IMR-90 (cell line): ENCODE measurements at regions not wholly inside any gene's neighbourhood (a gene's known extent, or its start where the extent isn't known, plus 50 kb on each side); places are given as distances from the start of the nearest gene placed in this dataset.
"Not testable (repeated sequence)": the region's sequence is repeated elsewhere in the genome, so short reads cannot be mapped to it uniquely, and the experiment has no call there.

Source experiments
- ATAC-seq: fragments of 200-7000 bp; cut with Tn5 transposase; 2 replicates; pipeline ENCODE4 v1.9.1; 2020; ENCODE audit warnings: low read depth, mild to moderate bottlenecking, moderate library complexity
- BruUV-seq: library from RNA; stranded (reverse); fragments of 400-500 nt; replicated peaks from 2 replicates; lab custom pipeline; 2021; lab: Mats Ljungman, UMichigan
- CTCF ChIA-PET: fragments of 300-600 bp; formaldehyde crosslinking; extraction: SDS; loops from one replicate; lab custom pipeline; 2021; ENCODE audit warnings: antibody characterized with exemption; lab: Yijun Ruan, JAX
- POLR2A ChIA-PET: fragments of 300-600 bp; sonication (Branson Sonifier 250); formaldehyde crosslinking; loops from one replicate; lab custom pipeline; 2022; ENCODE audit warnings: antibody characterized with exemption; ENCODE audit not compliant: unreplicated experiment; lab: Charles Lee
- DNase-seq: peaks from one replicate; pipeline ENCODE4 v3.0.0; 2013
- H2AFZ ChIP-seq: replicated peaks from 2 replicates; pipeline ENCODE3; 2013; ENCODE audit warnings: low read length, mild to moderate bottlenecking; ENCODE audit not compliant: poor library complexity
- H2AK5ac ChIP-seq: 2 replicates; pipeline ENCODE4 v1.6.1; 2013; ENCODE audit warnings: low read depth, low read length, inconsistent platforms
- H2AK9ac ChIP-seq: replicated peaks from 2 replicates; pipeline ENCODE3; 2013; ENCODE audit warnings: mild to moderate bottlenecking, low read depth, low read length, moderate library complexity; ENCODE audit not compliant: poor library complexity
- H2BK120ac ChIP-seq: 2 replicates; pipeline ENCODE4 v1.6.1; 2013; ENCODE audit warnings: low read depth, low read length, inconsistent platforms
- H2BK15ac ChIP-seq: 3 replicates; pipeline ENCODE4 v1.6.1; 2013; ENCODE audit warnings: low read depth, low read length, inconsistent platforms
- H2BK20ac ChIP-seq: 2 replicates; pipeline ENCODE4 v1.6.1; 2013; ENCODE audit warnings: low read depth, mild to moderate bottlenecking, inconsistent platforms, low read length, moderate library complexity
- H2BK5ac ChIP-seq: 2 replicates; pipeline ENCODE4 v1.6.1; 2013; ENCODE audit warnings: mild to moderate bottlenecking, low read depth, low read length, inconsistent platforms; ENCODE audit not compliant: poor library complexity, severe bottlenecking
- H3K14ac ChIP-seq: replicated peaks from 2 replicates; pipeline ENCODE4 v1.6.1; 2013; ENCODE audit warnings: low read depth, low read length, inconsistent platforms
- H3K18ac ChIP-seq: 2 replicates; pipeline ENCODE4 v1.6.1; 2013; ENCODE audit warnings: low read depth, low read length, control low read depth
- H3K23ac ChIP-seq: 2 replicates; pipeline ENCODE4 v1.6.1; 2013; ENCODE audit warnings: low read depth, low read length, inconsistent platforms
- H3K27ac ChIP-seq: 2 replicates; pipeline ENCODE4 v1.5.1; 2013; ENCODE audit warnings: mild to moderate bottlenecking, control low read depth, low read length; ENCODE audit not compliant: insufficient read depth
- H3K27me3 ChIP-seq: 2 replicates; pipeline ENCODE4 v1.6.1; 2013; ENCODE audit warnings: low read length; ENCODE audit not compliant: control insufficient read depth, insufficient read depth
- H3K36me3 ChIP-seq: 2 replicates; pipeline ENCODE4 v1.6.1; 2013; ENCODE audit warnings: low read length, mixed read lengths; ENCODE audit not compliant: control insufficient read depth, insufficient read depth
- H3K4ac ChIP-seq: 2 replicates; pipeline ENCODE4 v1.6.1; 2013; ENCODE audit warnings: low read depth, low read length, inconsistent platforms
- H3K4me1 ChIP-seq: 2 replicates; pipeline ENCODE4 v1.6.1; 2013; ENCODE audit warnings: low read length, mixed read lengths; ENCODE audit not compliant: control insufficient read depth, insufficient read depth
- H3K4me2 ChIP-seq: 2 replicates; pipeline ENCODE4 v1.6.1; 2013; ENCODE audit warnings: low read depth, mild to moderate bottlenecking, control low read depth, low read length, moderate library complexity
- H3K4me3 ChIP-seq: 2 replicates; pipeline ENCODE4 v1.5.1; 2013; ENCODE audit warnings: low read depth, mild to moderate bottlenecking, control low read depth, low read length, moderate library complexity; ENCODE audit not compliant: insufficient read depth
- H3K56ac ChIP-seq: 2 replicates; pipeline ENCODE4 v1.6.1; 2013; ENCODE audit warnings: low read length, inconsistent platforms; ENCODE audit not compliant: insufficient read depth; ENCODE audit errors: extremely low read depth
- H3K79me1 ChIP-seq, 2 experiments: 2 replicates each; pipeline ENCODE4 v1.6.1; 2013; ENCODE audit warnings: low read length in 2 of 2, inconsistent platforms in 1 of 2, low read depth in 1 of 2
- H3K9ac ChIP-seq: 2 replicates; pipeline ENCODE4 v1.6.1; 2013; ENCODE audit warnings: low read depth, low read length, control low read depth
- H3K9me1 ChIP-seq: 2 replicates; pipeline ENCODE4 v1.6.1; 2013; ENCODE audit warnings: low read length, inconsistent platforms; ENCODE audit not compliant: insufficient read depth
- H3K9me3 ChIP-seq: 2 replicates; pipeline ENCODE4 v1.6.1; 2013; ENCODE audit warnings: low read length; ENCODE audit not compliant: control insufficient read depth, insufficient read depth
- H4K20me1 ChIP-seq: 2 replicates; pipeline ENCODE4 v1.6.1; 2013; ENCODE audit warnings: low read length, inconsistent platforms; ENCODE audit not compliant: insufficient read depth
- H4K5ac ChIP-seq: 2 replicates; pipeline ENCODE4 v1.6.1; 2013; ENCODE audit warnings: mild to moderate bottlenecking, low read depth, low read length, control low read depth
- H4K8ac ChIP-seq, 2 experiments: 2 replicates each; pipeline ENCODE4 v1.6.1; 2013; ENCODE audit warnings: low read depth in 2 of 2, low read length in 2 of 2, control low read depth in 1 of 2, inconsistent platforms in 1 of 2
- H4K91ac ChIP-seq: 2 replicates; pipeline ENCODE4 v1.6.1; 2013; ENCODE audit warnings: low read depth, low read length, inconsistent platforms; ENCODE audit not compliant: insufficient read depth
- dilution Hi-C: fragments of 300-500 bp; cut with HindIII; formaldehyde crosslinking; loops from one replicate; pipeline ENCODE4 v1.14.3; 2018; ENCODE audit warnings: low sequenced_read_pairs; ENCODE audit not compliant: unreplicated experiment
- in situ Hi-C: fragments of 300-500 bp; cut with MboI; formaldehyde crosslinking; loops from 3 replicates; pipeline ENCODE4 v1.14.3; 2019; ENCODE audit warnings: low sequenced_read_pairs, inconsistent platforms, mixed read lengths
- intact Hi-C: fragments of 100-400 bp; cut with micrococcal nuclease; formaldehyde crosslinking; loops from 2 replicates; pipeline ENCODE4 v1.10.0; 2022

GRCh38 chr5:130746641-130747040 lies 418.4 kb downstream of the HINT1 start:
- H2BK5ac ChIP-seq, H3K9me1 ChIP-seq, H2BK20ac ChIP-seq, H4K5ac ChIP-seq, H2BK15ac ChIP-seq, in situ Hi-C loops, H2AFZ ChIP-seq, BruUV-seq, POLR2A ChIA-PET, H2BK120ac ChIP-seq, CTCF ChIA-PET, H3K9me3 ChIP-seq, H3K4me1 ChIP-seq, H3K4me2 ChIP-seq, H3K27ac ChIP-seq, H3K14ac ChIP-seq, H2AK9ac ChIP-seq, H3K79me1 ChIP-seq, H3K56ac ChIP-seq, H3K9ac ChIP-seq, DNase-seq, H3K36me3 ChIP-seq, dilution Hi-C loops, H3K23ac ChIP-seq, H3K18ac ChIP-seq, H3K27me3 ChIP-seq, H4K8ac ChIP-seq, H2AK5ac ChIP-seq, H3K4ac ChIP-seq, intact Hi-C loops, ATAC-seq, H3K4me3 ChIP-seq, H4K91ac ChIP-seq, H4K20me1 ChIP-seq: not testable (repeated sequence)
